GM23338 (cell line): ENCODE measurements at regions not wholly inside any gene's neighbourhood (a gene's known extent, or its start where the extent isn't known, plus 50 kb on each side); places are given as distances from the start of the nearest gene placed in this dataset.

ENCODE experiments used
- CREB1 ChIP-seq: fragments of 250-450 bp; sonication (Bioruptor Pico); IDR thresholded peaks from 2 replicates; pipeline ENCODE4 v1.5.0; 2020; ENCODE audit warnings: low read depth, mild to moderate bottlenecking, moderate library complexity
- EZH2 ChIP-seq: fragments of 200-600 bp; sonication (generic); IDR thresholded peaks from one replicate; pipeline ENCODE4 v1.8.0; 2017; ENCODE audit warnings: antibody characterized with exemption, mild to moderate bottlenecking, low read depth; ENCODE audit not compliant: unreplicated experiment
- EZH2phosphoT487 ChIP-seq: fragments of 200-600 bp; sonication (generic); IDR thresholded peaks from one replicate; pipeline ENCODE4 v1.8.1; 2018; ENCODE audit warnings: antibody characterized with exemption; ENCODE audit not compliant: unreplicated experiment
- JUNB ChIP-seq: IDR thresholded peaks from one replicate; pipeline ENCODE4 v1.6.1; 2016; ENCODE audit warnings: antibody characterized with exemption; ENCODE audit not compliant: unreplicated experiment
- NANOG ChIP-seq: IDR thresholded peaks from 2 replicates; pipeline ENCODE4 v1.6.1; 2016; ENCODE audit warnings: antibody characterized with exemption, borderline replicate concordance
- POLR2AphosphoS5 ChIP-seq: IDR thresholded peaks from 2 replicates; pipeline ENCODE4 v1.6.1; 2016; ENCODE audit warnings: antibody characterized with exemption, low read depth
- STAT1 ChIP-seq: IDR thresholded peaks from one replicate; pipeline ENCODE4 v1.6.1; 2016; ENCODE audit warnings: antibody characterized with exemption; ENCODE audit not compliant: unreplicated experiment
- ZNF114 ChIP-seq: fragments of 250-450 bp; sonication (Bioruptor Pico); IDR thresholded peaks from 2 replicates; pipeline ENCODE4 v1.5.0; 2020; ENCODE audit warnings: mild to moderate bottlenecking, moderate library complexity
- ZNF331 ChIP-seq: fragments of 250-450 bp; sonication (Bioruptor Pico); IDR thresholded peaks from 2 replicates; pipeline ENCODE4 v1.5.0; 2020; ENCODE audit warnings: low read depth, mild to moderate bottlenecking, moderate library complexity
- TF ChIP-seq, protein P1 (sequence below), 2 experiments: fragments of 200-600 bp in 1 of 2; sonication (generic) in 1 of 2; conservative IDR thresholded peaks; 2 replicates each; pipeline versions ENCODE4 v1.5.1 to v1.6.1; 2016 to 2017; ENCODE audit warnings: antibody characterized with exemption in 2 of 2, low read depth in 2 of 2, mild to moderate bottlenecking in 2 of 2, moderate library complexity in 1 of 2
- TF ChIP-seq, protein P2 (sequence below): IDR thresholded peaks from one replicate; pipeline ENCODE4 v1.6.1; 2018; ENCODE audit warnings: antibody characterized with exemption; ENCODE audit not compliant: unreplicated experiment
- TF ChIP-seq, protein P3 (sequence below): IDR thresholded peaks from 2 replicates; pipeline ENCODE4 v1.6.1; 2016; ENCODE audit warnings: antibody characterized with exemption
- TF ChIP-seq, protein P4 (sequence below): fragments of 250-450 bp; sonication (Bioruptor Pico); IDR thresholded peaks from 2 replicates; pipeline ENCODE4 v1.5.0; 2020; ENCODE audit warnings: mild to moderate bottlenecking, moderate library complexity

DNA sequence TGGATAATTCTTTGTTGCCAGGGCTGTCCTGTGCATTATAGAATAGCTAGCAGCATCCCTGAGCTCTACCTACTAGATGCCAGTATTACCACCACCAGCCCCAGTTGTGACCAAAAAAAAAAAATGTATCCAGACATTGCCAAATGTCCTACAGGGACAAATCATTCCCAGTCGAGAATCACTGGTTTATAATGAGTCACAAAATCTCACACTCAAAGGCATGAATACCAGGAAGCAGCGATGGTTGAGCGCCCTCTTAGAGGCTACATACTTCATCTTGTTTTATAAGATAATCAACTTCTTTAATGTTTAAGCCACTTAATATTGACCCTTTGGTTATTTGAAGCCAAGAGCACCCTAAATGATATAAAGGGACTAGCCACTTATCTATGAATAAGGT, 297.3 kb downstream of the DHX15 start:
- TF ChIP-seq, protein P1, sequence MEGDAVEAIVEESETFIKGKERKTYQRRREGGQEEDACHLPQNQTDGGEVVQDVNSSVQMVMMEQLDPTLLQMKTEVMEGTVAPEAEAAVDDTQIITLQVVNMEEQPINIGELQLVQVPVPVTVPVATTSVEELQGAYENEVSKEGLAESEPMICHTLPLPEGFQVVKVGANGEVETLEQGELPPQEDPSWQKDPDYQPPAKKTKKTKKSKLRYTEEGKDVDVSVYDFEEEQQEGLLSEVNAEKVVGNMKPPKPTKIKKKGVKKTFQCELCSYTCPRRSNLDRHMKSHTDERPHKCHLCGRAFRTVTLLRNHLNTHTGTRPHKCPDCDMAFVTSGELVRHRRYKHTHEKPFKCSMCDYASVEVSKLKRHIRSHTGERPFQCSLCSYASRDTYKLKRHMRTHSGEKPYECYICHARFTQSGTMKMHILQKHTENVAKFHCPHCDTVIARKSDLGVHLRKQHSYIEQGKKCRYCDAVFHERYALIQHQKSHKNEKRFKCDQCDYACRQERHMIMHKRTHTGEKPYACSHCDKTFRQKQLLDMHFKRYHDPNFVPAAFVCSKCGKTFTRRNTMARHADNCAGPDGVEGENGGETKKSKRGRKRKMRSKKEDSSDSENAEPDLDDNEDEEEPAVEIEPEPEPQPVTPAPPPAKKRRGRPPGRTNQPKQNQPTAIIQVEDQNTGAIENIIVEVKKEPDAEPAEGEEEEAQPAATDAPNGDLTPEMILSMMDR (conservative IDR thresholded peaks at IDR 0.05; ENCODE audit: low read depth in 2 of 2): no peak
- TF ChIP-seq, protein P2, sequence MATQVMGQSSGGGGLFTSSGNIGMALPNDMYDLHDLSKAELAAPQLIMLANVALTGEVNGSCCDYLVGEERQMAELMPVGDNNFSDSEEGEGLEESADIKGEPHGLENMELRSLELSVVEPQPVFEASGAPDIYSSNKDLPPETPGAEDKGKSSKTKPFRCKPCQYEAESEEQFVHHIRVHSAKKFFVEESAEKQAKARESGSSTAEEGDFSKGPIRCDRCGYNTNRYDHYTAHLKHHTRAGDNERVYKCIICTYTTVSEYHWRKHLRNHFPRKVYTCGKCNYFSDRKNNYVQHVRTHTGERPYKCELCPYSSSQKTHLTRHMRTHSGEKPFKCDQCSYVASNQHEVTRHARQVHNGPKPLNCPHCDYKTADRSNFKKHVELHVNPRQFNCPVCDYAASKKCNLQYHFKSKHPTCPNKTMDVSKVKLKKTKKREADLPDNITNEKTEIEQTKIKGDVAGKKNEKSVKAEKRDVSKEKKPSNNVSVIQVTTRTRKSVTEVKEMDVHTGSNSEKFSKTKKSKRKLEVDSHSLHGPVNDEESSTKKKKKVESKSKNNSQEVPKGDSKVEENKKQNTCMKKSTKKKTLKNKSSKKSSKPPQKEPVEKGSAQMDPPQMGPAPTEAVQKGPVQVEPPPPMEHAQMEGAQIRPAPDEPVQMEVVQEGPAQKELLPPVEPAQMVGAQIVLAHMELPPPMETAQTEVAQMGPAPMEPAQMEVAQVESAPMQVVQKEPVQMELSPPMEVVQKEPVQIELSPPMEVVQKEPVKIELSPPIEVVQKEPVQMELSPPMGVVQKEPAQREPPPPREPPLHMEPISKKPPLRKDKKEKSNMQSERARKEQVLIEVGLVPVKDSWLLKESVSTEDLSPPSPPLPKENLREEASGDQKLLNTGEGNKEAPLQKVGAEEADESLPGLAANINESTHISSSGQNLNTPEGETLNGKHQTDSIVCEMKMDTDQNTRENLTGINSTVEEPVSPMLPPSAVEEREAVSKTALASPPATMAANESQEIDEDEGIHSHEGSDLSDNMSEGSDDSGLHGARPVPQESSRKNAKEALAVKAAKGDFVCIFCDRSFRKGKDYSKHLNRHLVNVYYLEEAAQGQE: no peak
- no peak for TF ChIP-seq EZH2phosphoT487
- TF ChIP-seq POLR2AphosphoS5: no peak
- no peak for TF ChIP-seq EZH2
- no peak for TF ChIP-seq ZNF114
- TF ChIP-seq ZNF331 (CRISPR knock-in tag): no peak
- no peak for TF ChIP-seq JUNB
- TF ChIP-seq CREB1: no peak
- TF ChIP-seq STAT1: no peak
- TF ChIP-seq NANOG: no peak
- TF ChIP-seq, protein P3, sequence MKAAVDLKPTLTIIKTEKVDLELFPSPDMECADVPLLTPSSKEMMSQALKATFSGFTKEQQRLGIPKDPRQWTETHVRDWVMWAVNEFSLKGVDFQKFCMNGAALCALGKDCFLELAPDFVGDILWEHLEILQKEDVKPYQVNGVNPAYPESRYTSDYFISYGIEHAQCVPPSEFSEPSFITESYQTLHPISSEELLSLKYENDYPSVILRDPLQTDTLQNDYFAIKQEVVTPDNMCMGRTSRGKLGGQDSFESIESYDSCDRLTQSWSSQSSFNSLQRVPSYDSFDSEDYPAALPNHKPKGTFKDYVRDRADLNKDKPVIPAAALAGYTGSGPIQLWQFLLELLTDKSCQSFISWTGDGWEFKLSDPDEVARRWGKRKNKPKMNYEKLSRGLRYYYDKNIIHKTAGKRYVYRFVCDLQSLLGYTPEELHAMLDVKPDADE: no peak
- TF ChIP-seq, protein P4, sequence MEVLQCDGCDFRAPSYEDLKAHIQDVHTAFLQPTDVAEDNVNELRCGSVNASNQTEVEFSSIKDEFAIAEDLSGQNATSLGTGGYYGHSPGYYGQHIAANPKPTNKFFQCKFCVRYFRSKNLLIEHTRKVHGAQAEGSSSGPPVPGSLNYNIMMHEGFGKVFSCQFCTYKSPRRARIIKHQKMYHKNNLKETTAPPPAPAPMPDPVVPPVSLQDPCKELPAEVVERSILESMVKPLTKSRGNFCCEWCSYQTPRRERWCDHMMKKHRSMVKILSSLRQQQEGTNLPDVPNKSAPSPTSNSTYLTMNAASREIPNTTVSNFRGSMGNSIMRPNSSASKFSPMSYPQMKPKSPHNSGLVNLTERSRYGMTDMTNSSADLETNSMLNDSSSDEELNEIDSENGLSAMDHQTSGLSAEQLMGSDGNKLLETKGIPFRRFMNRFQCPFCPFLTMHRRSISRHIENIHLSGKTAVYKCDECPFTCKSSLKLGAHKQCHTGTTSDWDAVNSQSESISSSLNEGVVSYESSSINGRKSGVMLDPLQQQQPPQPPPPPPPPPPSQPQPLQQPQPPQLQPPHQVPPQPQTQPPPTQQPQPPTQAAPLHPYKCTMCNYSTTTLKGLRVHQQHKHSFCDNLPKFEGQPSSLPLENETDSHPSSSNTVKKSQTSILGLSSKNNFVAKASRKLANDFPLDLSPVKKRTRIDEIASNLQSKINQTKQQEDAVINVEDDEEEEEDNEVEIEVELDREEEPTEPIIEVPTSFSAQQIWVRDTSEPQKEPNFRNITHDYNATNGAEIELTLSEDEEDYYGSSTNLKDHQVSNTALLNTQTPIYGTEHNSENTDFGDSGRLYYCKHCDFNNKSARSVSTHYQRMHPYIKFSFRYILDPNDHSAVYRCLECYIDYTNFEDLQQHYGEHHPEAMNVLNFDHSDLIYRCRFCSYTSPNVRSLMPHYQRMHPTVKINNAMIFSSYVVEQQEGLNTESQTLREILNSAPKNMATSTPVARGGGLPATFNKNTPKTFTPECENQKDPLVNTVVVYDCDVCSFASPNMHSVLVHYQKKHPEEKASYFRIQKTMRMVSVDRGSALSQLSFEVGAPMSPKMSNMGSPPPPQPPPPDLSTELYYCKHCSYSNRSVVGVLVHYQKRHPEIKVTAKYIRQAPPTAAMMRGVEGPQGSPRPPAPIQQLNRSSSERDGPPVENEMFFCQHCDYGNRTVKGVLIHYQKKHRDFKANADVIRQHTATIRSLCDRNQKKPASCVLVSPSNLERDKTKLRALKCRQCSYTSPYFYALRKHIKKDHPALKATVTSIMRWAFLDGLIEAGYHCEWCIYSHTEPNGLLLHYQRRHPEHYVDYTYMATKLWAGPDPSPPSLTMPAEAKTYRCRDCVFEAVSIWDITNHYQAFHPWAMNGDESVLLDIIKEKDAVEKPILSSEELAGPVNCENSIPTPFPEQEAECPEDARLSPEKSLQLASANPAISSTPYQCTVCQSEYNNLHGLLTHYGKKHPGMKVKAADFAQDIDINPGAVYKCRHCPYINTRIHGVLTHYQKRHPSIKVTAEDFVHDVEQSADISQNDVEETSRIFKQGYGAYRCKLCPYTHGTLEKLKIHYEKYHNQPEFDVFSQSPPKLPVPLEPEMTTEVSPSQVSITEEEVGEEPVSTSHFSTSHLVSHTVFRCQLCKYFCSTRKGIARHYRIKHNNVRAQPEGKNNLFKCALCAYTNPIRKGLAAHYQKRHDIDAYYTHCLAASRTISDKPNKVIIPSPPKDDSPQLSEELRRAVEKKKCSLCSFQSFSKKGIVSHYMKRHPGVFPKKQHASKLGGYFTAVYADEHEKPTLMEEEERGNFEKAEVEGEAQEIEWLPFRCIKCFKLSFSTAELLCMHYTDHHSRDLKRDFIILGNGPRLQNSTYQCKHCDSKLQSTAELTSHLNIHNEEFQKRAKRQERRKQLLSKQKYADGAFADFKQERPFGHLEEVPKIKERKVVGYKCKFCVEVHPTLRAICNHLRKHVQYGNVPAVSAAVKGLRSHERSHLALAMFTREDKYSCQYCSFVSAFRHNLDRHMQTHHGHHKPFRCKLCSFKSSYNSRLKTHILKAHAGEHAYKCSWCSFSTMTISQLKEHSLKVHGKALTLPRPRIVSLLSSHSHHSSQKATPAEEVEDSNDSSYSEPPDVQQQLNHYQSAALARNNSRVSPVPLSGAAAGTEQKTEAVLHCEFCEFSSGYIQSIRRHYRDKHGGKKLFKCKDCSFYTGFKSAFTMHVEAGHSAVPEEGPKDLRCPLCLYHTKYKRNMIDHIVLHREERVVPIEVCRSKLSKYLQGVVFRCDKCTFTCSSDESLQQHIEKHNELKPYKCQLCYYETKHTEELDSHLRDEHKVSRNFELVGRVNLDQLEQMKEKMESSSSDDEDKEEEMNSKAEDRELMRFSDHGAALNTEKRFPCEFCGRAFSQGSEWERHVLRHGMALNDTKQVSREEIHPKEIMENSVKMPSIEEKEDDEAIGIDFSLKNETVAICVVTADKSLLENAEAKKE (CRISPR knock-in tag): no peak
